Smooth muscle cell (in vitro differentiated cells): ENCODE measurements at regions not wholly inside any gene's neighbourhood (a gene's known extent, or its start where the extent isn't known, plus 50 kb on each side); places are given as distances from the start of the nearest gene placed in this dataset.

Experiments
- DNase-seq: peaks from one replicate; lab custom pipeline; 2025; ENCODE audit not compliant: unreplicated experiment; lab: John Stamatoyannopoulos, UW
- H2AFZ ChIP-seq: fragments of 200-600 bp; sonication (generic); 2 replicates; pipeline ENCODE4 v1.6.0; 2016; ENCODE audit warnings: antibody characterized with exemption, low read depth, mild to moderate bottlenecking
- H3F3A ChIP-seq: fragments of 200-600 bp; sonication (generic); 2 replicates; pipeline ENCODE4 v1.6.0; 2017; ENCODE audit warnings: antibody characterized with exemption, low read depth
- H3K27ac ChIP-seq: fragments of 200-600 bp; sonication (generic); 2 replicates; pipeline ENCODE4 v1.5.1; 2016; ENCODE audit warnings: low read depth, mild to moderate bottlenecking
- H3K27me3 ChIP-seq: fragments of 200-600 bp; sonication (generic); 2 replicates; pipeline ENCODE4 v1.6.1; 2016; ENCODE audit warnings: low read depth, mild to moderate bottlenecking
- H3K36me3 ChIP-seq: fragments of 200-600 bp; sonication (generic); 2 replicates; pipeline ENCODE4 v1.5.1; 2016; ENCODE audit warnings: low read depth
- H3K4me1 ChIP-seq: fragments of 200-600 bp; sonication (generic); 2 replicates; pipeline ENCODE4 v1.5.1; 2016; ENCODE audit warnings: low read depth
- H3K4me2 ChIP-seq: fragments of 200-600 bp; sonication (generic); 2 replicates; pipeline ENCODE4 v1.6.0; 2016; ENCODE audit warnings: mild to moderate bottlenecking
- H3K4me3 ChIP-seq: fragments of 200-600 bp; sonication (generic); 2 replicates; pipeline ENCODE4 v1.5.1; 2016; ENCODE audit warnings: mild to moderate bottlenecking
- H3K79me2 ChIP-seq: fragments of 200-600 bp; sonication (generic); 2 replicates; pipeline ENCODE4 v1.6.0; 2016; ENCODE audit warnings: low read depth, mild to moderate bottlenecking
- H3K9ac ChIP-seq: fragments of 200-600 bp; sonication (generic); 2 replicates; pipeline ENCODE4 v1.6.0; 2016; ENCODE audit warnings: low read depth
- H3K9me3 ChIP-seq: fragments of 200-600 bp; sonication (generic); replicated peaks from 2 replicates; pipeline ENCODE4 v1.5.1; 2016; ENCODE audit warnings: low read depth
- H4K20me1 ChIP-seq: fragments of 200-600 bp; sonication (generic); 2 replicates; pipeline ENCODE4 v1.6.0; 2016; ENCODE audit warnings: low read depth
- WGBS: methylation state at CpG from one replicate; pipeline ENCODE4 v1.1.7; 2016; ENCODE audit warnings: low lambda C conversion rate; 5-methylcytosine and 5-hydroxymethylcytosine counted together
- TF ChIP-seq, protein P1 (sequence below): fragments of 200-600 bp; sonication (generic); IDR thresholded peaks from 2 replicates; pipeline ENCODE4 v1.5.1; 2017; ENCODE audit warnings: borderline replicate concordance, mild to moderate bottlenecking, antibody characterized with exemption; ENCODE audit not compliant: insufficient read depth, poor library complexity, severe bottlenecking

DNA sequence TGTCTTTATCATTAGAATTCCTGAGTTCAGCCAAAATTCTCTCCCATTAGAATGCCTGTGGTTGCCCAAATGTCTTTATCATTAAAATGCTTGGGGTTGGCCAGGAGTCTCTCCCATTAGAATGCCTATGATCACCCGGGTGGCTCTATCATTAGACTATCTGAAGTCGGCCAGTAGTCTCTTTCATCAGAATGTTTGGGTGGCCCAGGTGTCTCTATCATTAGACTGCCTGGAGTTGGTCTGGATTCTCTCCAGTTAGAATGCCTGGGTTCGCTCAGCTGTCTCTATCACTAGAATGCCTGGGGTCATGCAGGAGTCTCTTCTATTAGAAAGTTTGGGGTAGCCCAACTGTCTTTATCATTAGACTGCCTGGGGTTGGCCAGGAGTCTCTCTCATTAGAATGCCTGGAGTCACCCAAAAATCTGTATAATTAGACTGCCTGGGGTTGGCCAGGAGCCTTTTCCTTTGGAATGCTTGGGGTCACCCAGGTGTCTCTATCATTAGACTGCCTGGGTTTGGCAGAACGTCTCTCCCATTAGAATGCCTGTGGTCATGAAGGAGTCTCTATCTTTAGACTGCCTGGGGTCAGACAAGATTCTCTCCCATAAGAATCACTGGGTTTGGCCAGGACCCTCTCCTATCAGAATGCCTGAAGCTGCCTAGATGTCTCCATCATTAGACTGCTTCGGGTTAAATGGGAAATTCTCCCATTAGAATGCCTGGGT lies 1478.3 kb downstream of the UQCRFS1 start:
- H3F3A ChIP-seq: no peaks in the 10 kb centered on the region
- no peak overlapping the region for H3K4me2 ChIP-seq
- peaks cover 45% of the 10 kb centered on the region for H3K36me3 ChIP-seq
- H4K20me1 ChIP-seq: no peaks in the 10 kb centered on the region
- no peak overlapping the region for H2AFZ ChIP-seq
- no peak overlapping the region for H3K4me3 ChIP-seq
- H3K79me2 ChIP-seq: no peaks in the 10 kb centered on the region
- TF ChIP-seq, protein P1, sequence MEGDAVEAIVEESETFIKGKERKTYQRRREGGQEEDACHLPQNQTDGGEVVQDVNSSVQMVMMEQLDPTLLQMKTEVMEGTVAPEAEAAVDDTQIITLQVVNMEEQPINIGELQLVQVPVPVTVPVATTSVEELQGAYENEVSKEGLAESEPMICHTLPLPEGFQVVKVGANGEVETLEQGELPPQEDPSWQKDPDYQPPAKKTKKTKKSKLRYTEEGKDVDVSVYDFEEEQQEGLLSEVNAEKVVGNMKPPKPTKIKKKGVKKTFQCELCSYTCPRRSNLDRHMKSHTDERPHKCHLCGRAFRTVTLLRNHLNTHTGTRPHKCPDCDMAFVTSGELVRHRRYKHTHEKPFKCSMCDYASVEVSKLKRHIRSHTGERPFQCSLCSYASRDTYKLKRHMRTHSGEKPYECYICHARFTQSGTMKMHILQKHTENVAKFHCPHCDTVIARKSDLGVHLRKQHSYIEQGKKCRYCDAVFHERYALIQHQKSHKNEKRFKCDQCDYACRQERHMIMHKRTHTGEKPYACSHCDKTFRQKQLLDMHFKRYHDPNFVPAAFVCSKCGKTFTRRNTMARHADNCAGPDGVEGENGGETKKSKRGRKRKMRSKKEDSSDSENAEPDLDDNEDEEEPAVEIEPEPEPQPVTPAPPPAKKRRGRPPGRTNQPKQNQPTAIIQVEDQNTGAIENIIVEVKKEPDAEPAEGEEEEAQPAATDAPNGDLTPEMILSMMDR: no peak
- DNase-seq: no peak
- 98% methylated on average over 5 of the region's 5 CpGs for WGBS
- H3K9ac ChIP-seq: no peak overlapping the region
- no peaks in the 10 kb centered on the region for H3K27me3 ChIP-seq
- no peaks in the 10 kb centered on the region for H3K4me1 ChIP-seq
- H3K9me3 ChIP-seq: peaks cover 37% of the 10 kb centered on the region
- H3K27ac ChIP-seq: no peak overlapping the region

DNA sequence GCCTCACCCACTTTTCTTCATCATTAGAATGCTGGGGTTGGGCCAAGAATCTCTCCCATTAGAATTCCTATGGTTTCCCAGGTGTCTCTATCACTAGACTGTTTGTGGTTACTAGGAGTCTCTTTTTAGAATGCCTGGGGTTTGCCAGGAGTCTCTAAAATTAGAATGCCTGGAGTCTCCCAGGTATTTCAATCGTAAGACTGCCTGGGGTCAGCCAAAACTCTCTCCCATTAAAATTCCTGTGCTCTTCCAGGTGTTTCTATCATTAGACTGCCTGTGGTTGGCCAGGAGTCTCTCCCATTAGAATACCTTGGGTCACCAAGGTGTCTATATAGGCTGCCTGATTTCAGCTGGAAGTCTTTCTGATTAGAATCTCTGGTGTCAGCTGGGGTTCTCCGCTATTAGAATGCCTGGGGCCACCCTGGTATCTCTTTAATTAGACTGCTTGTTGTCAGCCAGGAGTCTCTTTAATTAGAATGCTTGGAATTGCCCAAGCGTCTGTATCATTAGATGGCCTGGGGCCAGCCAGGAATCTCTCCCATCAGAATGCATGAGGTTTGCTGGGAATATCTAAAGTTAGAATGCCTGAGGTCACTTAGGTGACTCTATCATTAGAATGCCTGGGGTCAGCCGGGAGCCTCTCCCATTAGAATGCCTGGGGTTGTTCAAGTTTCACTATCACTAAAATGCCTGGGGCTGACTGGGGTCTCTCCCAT lies 1479.2 kb downstream of the UQCRFS1 start:
- peaks cover 55% of the 10 kb centered on the region for H3K36me3 ChIP-seq
- no peak for DNase-seq
- H3K4me1 ChIP-seq: no peaks in the 10 kb centered on the region
- H2AFZ ChIP-seq: no peak overlapping the region
- no peak overlapping the region for H3K4me3 ChIP-seq
- H3K9me3 ChIP-seq: peaks cover 46% of the 10 kb centered on the region
- no peaks in the 10 kb centered on the region for H3K27me3 ChIP-seq
- H3F3A ChIP-seq: no peaks in the 10 kb centered on the region
- TF ChIP-seq, protein P1: no peak
- no peak overlapping the region for H3K27ac ChIP-seq
- H3K4me2 ChIP-seq: no peak overlapping the region
- H3K79me2 ChIP-seq: no peaks in the 10 kb centered on the region
- WGBS: 92% methylated on average over 4 of the region's 4 CpGs
- H3K9ac ChIP-seq: no peak overlapping the region
- H4K20me1 ChIP-seq: no peaks in the 10 kb centered on the region

DNA sequence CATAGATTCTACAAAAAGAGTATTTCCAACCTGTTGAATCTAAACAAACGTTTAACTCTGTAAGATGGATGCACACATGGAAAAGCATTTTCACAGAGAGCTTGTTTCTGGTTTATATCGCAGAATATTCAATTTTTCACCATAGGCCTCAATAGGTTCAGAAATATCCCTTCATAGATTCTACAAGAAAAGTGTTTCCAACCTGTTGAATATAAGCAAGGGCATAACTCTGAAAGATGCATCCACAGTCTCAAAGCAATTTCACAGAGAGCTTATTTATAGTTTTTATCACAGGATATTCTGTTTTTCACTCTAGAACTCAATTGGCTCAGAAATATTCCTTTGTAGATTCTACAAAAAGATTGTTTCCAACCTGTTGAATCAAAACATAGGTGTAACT lies 1483.6 kb downstream of the UQCRFS1 start:
- H2AFZ ChIP-seq: no peak overlapping the region
- whole genome bisulfite sequencing: 89% methylated on average over 2 of the region's 2 CpGs
- H3F3A ChIP-seq: no peaks in the 10 kb centered on the region
- peaks cover 69% of the 10 kb centered on the region for H3K36me3 ChIP-seq
- TF ChIP-seq, protein P1: no peak
- no peak overlapping the region for H3K4me2 ChIP-seq
- H3K4me1 ChIP-seq: no peaks in the 10 kb centered on the region
- H4K20me1 ChIP-seq: no peaks in the 10 kb centered on the region
- no peak overlapping the region for H3K27ac ChIP-seq
- peaks cover 81% of the 10 kb centered on the region for H3K9me3 ChIP-seq
- H3K27me3 ChIP-seq: no peaks in the 10 kb centered on the region
- DNase-seq: no peak
- H3K79me2 ChIP-seq: no peaks in the 10 kb centered on the region
- no peak overlapping the region for H3K9ac ChIP-seq
- no peak overlapping the region for H3K4me3 ChIP-seq
